SK-N-MC (cell line): ENCODE measurements at regions not wholly inside any gene's neighbourhood (a gene's known extent, or its start where the extent isn't known, plus 50 kb on each side); places are given as distances from the start of the nearest gene placed in this dataset.

Source experiments
- EZH2 ChIP-seq: fragments of 200-600 bp; sonication (generic); IDR thresholded peaks from one replicate; pipeline ENCODE4 v1.6.1; 2017; ENCODE audit warnings: antibody characterized with exemption
- POLR2AphosphoS5 ChIP-seq: IDR thresholded peaks from 2 replicates; pipeline ENCODE4 v1.6.1; 2012; ENCODE audit warnings: mild to moderate bottlenecking, low read depth, low read length, borderline replicate concordance

DNA sequence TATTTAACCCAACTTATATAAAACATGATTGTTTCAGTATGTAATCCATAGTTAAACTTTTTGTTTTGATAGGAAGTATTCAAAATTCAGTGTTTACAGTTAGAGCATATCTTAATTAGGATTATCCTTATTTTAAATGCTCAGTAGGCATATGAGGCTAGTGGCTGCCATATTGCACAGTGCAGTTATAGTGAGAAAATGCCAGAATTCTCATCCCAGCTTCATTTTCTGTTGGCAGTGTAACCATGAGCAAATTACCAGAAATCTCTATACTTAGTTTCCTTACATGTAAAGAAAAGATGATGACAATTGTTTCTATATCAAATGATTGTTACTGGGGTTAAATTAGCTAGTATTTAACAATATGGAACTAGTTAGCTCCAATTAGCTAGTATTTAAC is 265.8 kb downstream of the ARAP2 start:
- TF ChIP-seq EZH2 (no peak), POLR2AphosphoS5 (no peak)
